ENCODE measurements at regions not wholly inside any gene's neighbourhood (a gene's known extent, or its start where the extent isn't known, plus 50 kb on each side); places are given as distances from the start of the nearest gene placed in this dataset.

GRCh38 chr2:198652461-198652860, 805.3 kb downstream of the SATB2 start:
- TF ChIP-seq EZH2phosphoT487 (IDR thresholded peaks at IDR 0.05; ENCODE audit: low read depth, severe bottlenecking, unreplicated experiment) (no peak), CTCF (IDR thresholded peaks at IDR 0.05; ENCODE audit: poor library complexity) (no peak), EZH2 (IDR thresholded peaks at IDR 0.05; ENCODE audit: borderline replicate concordance) (no peak)

All from hepatocyte (in vitro differentiated cells).